Endothelial cell of umbilical vein (primary cell): ENCODE measurements at regions not wholly inside any gene's neighbourhood (a gene's known extent, or its start where the extent isn't known, plus 50 kb on each side); places are given as distances from the start of the nearest gene placed in this dataset.

Experiments
- BruUV-seq: library from RNA; stranded (reverse); fragments of 400-500 nt; replicated peaks from 2 replicates; lab custom pipeline; 2021; lab: Mats Ljungman, UMichigan
- CTCF ChIA-PET: fragments of 300-600, 350-600 bp; sonication (Branson Sonifier 250); formaldehyde crosslinking; loops from one replicate; lab custom pipeline; 2021; ENCODE audit warnings: antibody characterized with exemption, inconsistent platforms; lab: Charles Lee
- POLR2A ChIA-PET: fragments of 300-600, 350-600 bp; sonication (Branson Sonifier 250); formaldehyde crosslinking; loops from one replicate; lab custom pipeline; 2021; ENCODE audit warnings: antibody characterized with exemption, inconsistent platforms; lab: Charles Lee
- DNase-seq: peaks from one replicate; pipeline ENCODE4 v3.0.0-alpha.2; 2011; ENCODE audit warnings: low read depth, low spot score
- FAIRE-seq: peaks from 2 replicates; lab custom pipeline; 2011; peaks lifted over from hg19 to GRCh38; lab: Jason Lieb, UNC
- H2AFZ ChIP-seq: 2 replicates; pipeline ENCODE4 v1.6.0; 2012; ENCODE audit warnings: low read depth, low read length, control low read depth, inconsistent platforms
- H3K27ac ChIP-seq: 2 replicates; pipeline ENCODE4 v1.5.1; 2011; ENCODE audit warnings: low read depth, mild to moderate bottlenecking, control low read depth, low read length, moderate library complexity; ENCODE audit not compliant: insufficient read depth
- H3K27me3 ChIP-seq, 2 experiments: 2 replicates each; pipeline versions ENCODE4 v1.6.0 to v1.6.1; 2011; ENCODE audit warnings: low read length in 2 of 2, mixed read lengths in 1 of 2; ENCODE audit not compliant: control insufficient read depth in 2 of 2, insufficient read depth in 2 of 2
- H3K36me3 ChIP-seq, 2 experiments: 2 replicates in 1 of 2; 3 replicates in 1 of 2; pipeline ENCODE4 v1.5.1; 2011; ENCODE audit warnings: low read length in 2 of 2, mild to moderate bottlenecking in 1 of 2, moderate library complexity in 1 of 2; ENCODE audit not compliant: control insufficient read depth in 2 of 2, insufficient read depth in 2 of 2; ENCODE audit errors: extremely low read depth in 1 of 2
- H3K4me1 ChIP-seq: 3 replicates; pipeline ENCODE4 v1.5.1; 2011; ENCODE audit warnings: mild to moderate bottlenecking, low read length; ENCODE audit not compliant: control insufficient read depth, insufficient read depth; ENCODE audit errors: extremely low read depth
- H3K4me2 ChIP-seq: 2 replicates; pipeline ENCODE4 v1.6.1; 2011; ENCODE audit warnings: low read length, control low read depth, mixed read lengths; ENCODE audit not compliant: insufficient read depth
- H3K4me3 ChIP-seq, 3 experiments: fragments of 200-600 bp in 1 of 3; sonication (generic), shearing (Covaris generic) in 1 of 3; replicated peaks in 1 of 3; 2 replicates each; pipeline ENCODE4 v1.5.1; 2011 to 2016; ENCODE audit warnings: control low read depth in 3 of 3, low read length in 3 of 3, mild to moderate bottlenecking in 2 of 3, inconsistent platforms in 1 of 3, low read depth in 1 of 3, moderate library complexity in 1 of 3; ENCODE audit not compliant: insufficient read depth in 1 of 3
- H3K79me2 ChIP-seq: 2 replicates; pipeline ENCODE4 v1.6.0; 2012; ENCODE audit warnings: low read length, inconsistent platforms; ENCODE audit not compliant: control insufficient read depth, insufficient read depth
- H3K9ac ChIP-seq: replicated peaks from 2 replicates; pipeline ENCODE3; 2011; ENCODE audit warnings: low read length, control low read depth; ENCODE audit not compliant: insufficient read depth; ENCODE audit errors: extremely low read depth
- H3K9me1 ChIP-seq: replicated peaks from 3 replicates; pipeline ENCODE4 v1.6.0; 2011; ENCODE audit warnings: mild to moderate bottlenecking, low read length; ENCODE audit not compliant: control insufficient read depth, insufficient read depth; ENCODE audit errors: extremely low read depth
- H3K9me3 ChIP-seq: replicated peaks from 2 replicates; pipeline ENCODE4 v1.5.1; 2012; ENCODE audit warnings: low read length, inconsistent platforms; ENCODE audit not compliant: control insufficient read depth, insufficient read depth
- H4K20me1 ChIP-seq: replicated peaks from 2 replicates; pipeline ENCODE3; 2011; ENCODE audit warnings: mild to moderate bottlenecking, low read length; ENCODE audit not compliant: control insufficient read depth, insufficient read depth; ENCODE audit errors: extremely low read depth
- CTCF ChIP-seq, 2 donors: IDR thresholded peaks; 1 replicate in 1 of 2; 2 replicates in 1 of 2; pipeline ENCODE4 v1.5.1; 2011; ENCODE audit warnings: low read length in 2 of 2, mild to moderate bottlenecking in 2 of 2, moderate library complexity in 2 of 2, control low read depth in 1 of 2, inconsistent platforms in 1 of 2, low read depth in 1 of 2; ENCODE audit not compliant: insufficient read depth in 1 of 2; ENCODE audit errors: extremely low read depth in 1 of 2
- EZH2 ChIP-seq: IDR thresholded peaks from 2 replicates; pipeline ENCODE4 v1.6.1; 2012; ENCODE audit warnings: borderline replicate concordance, low read depth, mild to moderate bottlenecking, moderate library complexity, low read length, inconsistent platforms; ENCODE audit not compliant: severe bottlenecking
- FOS ChIP-seq: IDR thresholded peaks from 2 replicates; pipeline ENCODE4 v1.6.1; 2011; ENCODE audit warnings: mild to moderate bottlenecking, low read length, moderate library complexity, borderline replicate concordance; ENCODE audit not compliant: insufficient read depth
- GATA2 ChIP-seq: IDR thresholded peaks from 2 replicates; pipeline ENCODE4 v1.7.0; 2011; ENCODE audit warnings: low read depth, mild to moderate bottlenecking, moderate library complexity, mixed read lengths, low read length; ENCODE audit not compliant: insufficient read length, insufficient read depth
- JUN ChIP-seq: IDR thresholded peaks from 2 replicates; pipeline ENCODE4 v1.6.1; 2011; ENCODE audit warnings: borderline replicate concordance, low read depth; ENCODE audit not compliant: insufficient read length, insufficient read depth
- MYC ChIP-seq: IDR thresholded peaks from one replicate; pipeline ENCODE4 v1.6.1; 2011; ENCODE audit warnings: mild to moderate bottlenecking, low read depth, low read length
- POLR2A ChIP-seq: IDR thresholded peaks from 2 replicates; pipeline ENCODE4 v1.6.1; 2012; ENCODE audit warnings: low read depth, mild to moderate bottlenecking, control low read depth, low read length
- POLR2AphosphoS5 ChIP-seq: IDR thresholded peaks from 2 replicates; pipeline ENCODE4 v1.6.1; 2012; ENCODE audit warnings: low read depth, mild to moderate bottlenecking, control low read depth, low read length, moderate library complexity; ENCODE audit not compliant: insufficient read depth
- dilution Hi-C: fragments of 300-500 bp; cut with MboI; formaldehyde crosslinking; loops from one replicate; pipeline ENCODE4 v1.15.0; 2019; ENCODE audit warnings: low sequenced_read_pairs; ENCODE audit not compliant: extremely low pct_ligation_motif_present
- intact Hi-C: fragments of 100-400 bp; cut with micrococcal nuclease; formaldehyde crosslinking; loops from one replicate; pipeline ENCODE4 v1.10.0; 2022
- TF ChIP-seq, protein P1 (sequence below): IDR thresholded peaks from 2 replicates; pipeline ENCODE4 v1.6.1; 2011; ENCODE audit not compliant: insufficient read depth, insufficient read length

- Histone ChIP-seq H3K9ac (no peak overlapping the region), H3K4me2 (no peak overlapping the region), H3K36me3 (no peaks in the 10 kb centered on the region), H3K9me1 (no peaks in the 10 kb centered on the region), H3K9me3 (no peaks in the 10 kb centered on the region), H3K4me3 (no peak overlapping the region), H3K79me2 (no peaks in the 10 kb centered on the region), H3K27me3 (no peaks in the 10 kb centered on the region), H2AFZ (no peak overlapping the region), H3K27ac (no peak overlapping the region), H3K4me1 (no peaks in the 10 kb centered on the region), H4K20me1 (no peaks in the 10 kb centered on the region)
- FAIRE-seq (no peak), DNase-seq (no peak)
- dilution Hi-C loops, result no loop called here
- ChIA-PET CTCF (no interaction called here), POLR2A (no interaction called here)
- intact Hi-C loops, result no loop called here
- BruUV-seq, result no TSS peak
- TF ChIP-seq GATA2, result no peak
- TF ChIP-seq, protein P1, sequence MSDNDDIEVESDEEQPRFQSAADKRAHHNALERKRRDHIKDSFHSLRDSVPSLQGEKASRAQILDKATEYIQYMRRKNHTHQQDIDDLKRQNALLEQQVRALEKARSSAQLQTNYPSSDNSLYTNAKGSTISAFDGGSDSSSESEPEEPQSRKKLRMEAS, result no peak
- TF ChIP-seq FOS, result no peak
- no peak for TF ChIP-seq CTCF (IDR thresholded peaks at IDR 0.05; ENCODE audit: extremely low read depth in 1 of 2, insufficient read depth in 1 of 2, low read depth in 1 of 2, low read length in 2 of 2)
These were observed 190.4 kb downstream of the MC4R start for GRCh38 chr18:60182223-60182622.

- Histone ChIP-seq H3K27me3 (no peaks in the 10 kb centered on the region), H3K79me2 (no peaks in the 10 kb centered on the region), H3K9ac (no peak overlapping the region), H2AFZ (no peak overlapping the region), H3K9me1 (no peaks in the 10 kb centered on the region), H4K20me1 (no peaks in the 10 kb centered on the region), H3K9me3 (no peaks in the 10 kb centered on the region), H3K4me1 (no peaks in the 10 kb centered on the region), H3K36me3 (no peaks in the 10 kb centered on the region), H3K4me3 (no peak overlapping the region), H3K27ac (no peak overlapping the region), H3K4me2 (no peak overlapping the region)
- TF ChIP-seq POLR2AphosphoS5, result no peak
- no peak for TF ChIP-seq GATA2
- no peak for TF ChIP-seq CTCF (IDR thresholded peaks at IDR 0.05; ENCODE audit: extremely low read depth in 1 of 2, insufficient read depth in 1 of 2, low read depth in 1 of 2, low read length in 2 of 2)
- TF ChIP-seq, protein P1, result no peak
- TF ChIP-seq FOS, result no peak
- no peak for TF ChIP-seq MYC
- TF ChIP-seq POLR2A, result no peak
- no peak for TF ChIP-seq JUN
- TF ChIP-seq EZH2, result no peak
- CTCF ChIA-PET, result no interaction called here
- FAIRE-seq (no peak), DNase-seq (no peak)
- POLR2A ChIA-PET, result no interaction called here
- no TSS peak for BruUV-seq
- intact Hi-C loops, result no loop called here
- dilution Hi-C loops, result no loop called here
These were observed 191.9 kb downstream of the MC4R start for GRCh38 chr18:60180671-60181070.
